Hippocampal formation (tissue), 2 donors: ENCODE measurements at regions not wholly inside any gene's neighbourhood (a gene's known extent, or its start where the extent isn't known, plus 50 kb on each side); places are given as distances from the start of the nearest gene placed in this dataset.

Experiments
- DNase-seq, 2 donors: peaks; one replicate each; lab custom pipeline; 2025; lab: John Stamatoyannopoulos, UW

DNA sequence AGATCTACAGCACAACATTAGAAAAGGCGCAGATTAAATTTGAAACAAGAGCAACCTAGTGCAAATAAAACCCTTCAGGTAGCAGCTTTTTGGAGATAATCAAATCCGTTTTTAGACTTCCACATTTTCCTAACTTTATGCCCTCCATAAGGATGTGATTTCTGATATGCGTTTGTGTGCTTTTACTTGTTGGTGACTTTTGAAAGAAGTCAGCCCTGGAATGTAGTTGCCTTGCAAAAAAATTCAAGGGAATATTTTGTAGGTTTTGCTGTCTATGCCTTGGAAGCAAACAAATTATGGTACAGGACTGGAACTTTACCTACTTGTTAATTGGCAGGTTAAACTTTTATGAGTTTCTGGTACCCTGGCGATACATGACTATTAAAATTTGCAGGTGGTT lies 86.7 kb upstream of the HDAC9 start:
- DNase-seq, result no peak

DNA sequence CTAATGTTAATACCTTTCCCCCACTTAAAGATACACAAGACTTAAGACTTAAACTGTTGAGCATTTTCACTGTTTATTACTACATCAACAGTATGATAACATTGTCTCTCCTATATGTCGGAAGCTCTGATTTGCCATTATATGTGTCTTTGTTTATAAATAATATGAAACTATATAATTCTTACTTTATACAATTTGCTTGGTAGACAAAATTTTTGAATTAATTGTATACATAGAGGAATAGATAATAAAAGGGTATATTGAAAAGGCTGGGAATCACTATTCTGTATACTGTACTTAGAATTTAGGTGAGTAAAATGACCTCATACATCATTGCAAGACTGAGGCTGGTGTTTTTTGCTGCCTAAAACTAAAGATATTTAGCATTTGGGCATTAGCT lies 82.1 kb upstream of the HDAC9 start:
- no peak for DNase-seq

DNA sequence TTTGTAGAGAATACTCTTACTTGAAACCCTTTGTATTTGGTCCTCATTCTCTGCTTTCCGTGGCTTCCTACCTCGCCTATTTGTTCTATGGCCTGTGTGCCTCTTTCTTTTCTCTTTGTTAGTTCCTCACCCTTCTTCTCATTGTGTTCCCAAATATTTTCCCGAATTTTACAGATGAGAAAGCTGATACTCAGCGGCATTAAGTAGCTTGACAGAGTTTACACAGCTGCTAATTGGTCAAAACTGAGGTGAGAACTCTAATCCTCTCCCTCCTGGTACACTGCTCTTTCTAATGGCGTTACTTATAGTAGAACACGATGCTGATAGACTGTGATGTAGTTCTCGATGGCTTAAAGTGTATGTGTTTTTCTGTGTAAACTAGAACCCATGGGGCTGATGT lies 80.7 kb upstream of the HDAC9 start:
- DNase-seq, result no peak

DNA sequence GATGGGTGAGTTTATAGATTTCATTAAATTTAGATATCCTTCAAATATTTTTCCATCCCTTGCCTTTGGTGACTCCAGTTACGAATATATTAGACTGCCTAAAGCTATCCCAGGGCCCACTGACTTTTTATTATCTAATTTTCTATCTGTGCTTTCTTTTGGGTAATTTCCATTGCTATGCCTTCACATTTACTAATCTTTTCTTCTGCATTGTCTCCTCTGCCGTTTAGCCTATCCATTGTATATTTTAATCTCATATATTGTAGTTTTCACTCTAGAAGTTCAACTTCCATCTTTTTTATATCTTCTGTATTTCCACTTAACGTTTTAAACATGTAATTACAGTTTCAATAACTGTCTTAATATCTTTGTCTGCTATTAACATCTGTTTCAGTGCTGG lies 78.6 kb upstream of the HDAC9 start:
- no peak for DNase-seq

DNA sequence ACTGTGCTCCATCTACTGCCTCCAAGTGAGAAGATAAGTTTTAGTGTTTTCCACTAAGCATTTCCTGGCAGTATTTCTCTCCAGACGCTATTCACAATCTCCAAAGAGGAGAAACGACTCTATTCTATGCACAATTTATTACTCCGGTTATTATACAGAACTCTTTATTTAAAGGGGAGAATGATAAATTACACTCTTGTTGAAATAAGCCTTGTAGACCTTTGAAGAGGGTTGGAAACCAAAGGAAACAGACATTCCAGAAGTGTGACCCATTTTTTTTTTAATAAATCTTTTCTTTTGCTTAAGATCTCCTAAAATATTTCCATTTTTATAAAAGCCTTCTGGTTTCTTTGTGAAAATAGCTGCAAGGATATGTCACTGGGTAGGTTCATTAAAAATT lies 76.1 kb upstream of the HDAC9 start:
- no peak for DNase-seq

DNA sequence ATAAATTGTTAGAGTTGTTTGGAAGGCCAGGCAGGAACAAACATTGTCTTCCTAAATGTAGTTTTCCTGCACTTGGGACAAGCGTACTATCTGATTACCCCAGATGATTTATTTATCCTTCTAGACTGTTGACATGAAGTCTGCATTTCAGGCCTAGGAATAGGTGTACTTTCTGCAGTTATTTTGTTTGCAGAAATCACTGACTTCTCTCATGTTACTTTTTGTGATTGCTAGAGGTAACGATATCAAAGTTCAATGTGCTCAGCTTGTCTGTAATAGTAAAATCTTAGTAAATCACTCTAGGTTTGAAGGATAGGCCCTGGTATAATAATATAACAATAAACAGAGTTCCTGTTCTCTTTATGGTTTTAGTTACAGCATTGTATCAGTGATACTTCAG lies 75.4 kb upstream of the HDAC9 start:
- DNase-seq, result no peak

DNA sequence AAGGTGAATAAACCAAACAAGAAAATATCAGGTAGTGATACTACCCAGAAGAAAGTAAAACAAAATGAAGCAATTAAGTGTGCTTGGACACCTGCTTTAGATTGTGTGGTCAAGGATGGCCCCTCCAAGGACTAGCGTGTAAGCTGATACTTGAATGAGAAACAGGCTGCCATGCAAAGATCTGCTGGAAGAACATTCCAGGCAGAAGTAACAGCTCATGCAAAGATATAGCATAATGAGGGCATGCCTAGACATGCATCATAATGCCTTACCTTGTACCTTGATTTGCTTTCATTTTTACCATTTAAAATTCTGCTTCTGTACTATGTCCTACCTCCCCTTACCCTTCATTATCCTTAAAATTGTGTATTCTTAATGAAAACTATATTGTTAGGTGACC lies 74.8 kb upstream of the HDAC9 start:
- DNase-seq, result no peak

DNA sequence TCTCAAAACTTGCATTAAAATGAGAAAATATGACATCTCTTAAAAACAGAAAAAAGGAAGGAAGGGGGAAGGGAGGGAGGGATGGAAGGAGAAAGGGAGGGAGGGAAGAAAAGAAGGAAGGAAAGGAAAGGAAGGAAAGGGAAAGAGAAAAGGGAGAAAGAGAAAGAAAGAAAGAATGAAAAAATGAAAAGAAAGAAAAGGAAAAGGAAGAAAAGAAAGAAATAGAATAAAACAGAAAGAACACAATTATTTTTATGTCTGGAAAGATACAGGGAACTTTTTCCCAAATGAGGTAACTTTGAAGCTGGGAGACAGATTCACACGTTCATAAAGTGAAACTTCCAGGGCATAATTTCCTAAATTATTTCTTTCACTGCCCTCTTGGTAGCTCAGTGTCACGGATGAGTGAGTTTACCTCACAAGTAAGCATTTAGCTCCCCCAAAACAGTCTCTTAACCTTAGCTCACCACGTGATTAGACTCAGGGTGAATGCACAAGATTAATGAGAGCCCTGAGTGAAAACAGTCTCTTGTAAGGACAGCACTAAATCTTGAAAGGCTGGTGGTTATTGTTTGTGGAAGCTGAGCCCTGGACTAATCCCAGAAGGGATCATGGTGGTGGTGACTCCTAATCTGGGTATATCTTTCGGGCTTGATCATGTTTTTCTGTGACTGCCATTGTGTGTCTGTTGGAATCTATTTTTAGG lies 74.1 kb upstream of the HDAC9 start:
- no peak for DNase-seq

DNA sequence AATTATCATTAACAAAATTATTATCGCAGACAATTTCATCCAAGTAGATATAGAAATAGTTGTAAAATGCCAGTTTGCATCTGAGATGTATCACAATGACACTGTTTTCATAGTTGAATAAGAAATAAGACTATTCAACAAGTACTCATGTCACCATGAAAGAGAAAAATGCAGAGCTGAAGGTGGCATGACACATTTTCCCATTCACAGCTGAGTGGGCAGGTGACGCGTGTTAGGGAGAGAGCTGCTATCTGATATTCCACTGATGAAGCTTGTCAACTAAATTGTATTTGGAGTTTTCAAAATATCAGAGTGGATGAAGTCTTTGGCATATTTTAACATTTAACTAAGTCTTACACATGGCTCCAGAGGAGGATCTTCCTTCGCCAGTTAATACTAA lies 70.3 kb upstream of the HDAC9 start:
- peak in 1 of 2 donors; percentile 10 for DNase-seq

DNA sequence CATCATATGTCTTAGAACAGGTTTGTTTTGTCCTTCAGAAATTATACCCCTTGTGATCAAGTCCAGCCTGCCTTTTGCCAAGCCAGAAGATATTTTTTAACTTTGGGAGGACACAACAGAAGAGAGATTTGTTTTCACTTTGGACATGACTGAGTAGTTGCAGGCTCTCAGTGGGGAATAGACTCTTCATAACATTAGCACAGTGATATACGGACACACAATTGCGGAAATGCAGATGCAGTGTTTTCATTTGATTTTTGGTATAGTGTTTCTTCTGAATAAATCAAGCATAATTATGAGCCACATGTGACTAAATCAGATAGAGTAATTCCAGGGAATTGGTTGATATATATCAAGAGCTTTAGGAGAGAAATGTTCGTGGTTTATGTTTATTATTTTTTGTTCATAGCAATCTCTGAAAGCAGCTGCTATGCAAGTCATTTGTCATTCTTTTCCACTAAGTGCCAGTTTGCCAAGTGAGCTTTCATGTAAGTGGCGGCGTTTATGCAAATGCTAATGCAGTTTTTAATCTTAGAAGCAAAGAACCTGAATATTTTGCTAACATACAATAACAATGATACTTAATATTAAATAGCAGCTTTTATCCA lies 69.6 kb upstream of the HDAC9 start:
- DNase-seq, result no peak

DNA sequence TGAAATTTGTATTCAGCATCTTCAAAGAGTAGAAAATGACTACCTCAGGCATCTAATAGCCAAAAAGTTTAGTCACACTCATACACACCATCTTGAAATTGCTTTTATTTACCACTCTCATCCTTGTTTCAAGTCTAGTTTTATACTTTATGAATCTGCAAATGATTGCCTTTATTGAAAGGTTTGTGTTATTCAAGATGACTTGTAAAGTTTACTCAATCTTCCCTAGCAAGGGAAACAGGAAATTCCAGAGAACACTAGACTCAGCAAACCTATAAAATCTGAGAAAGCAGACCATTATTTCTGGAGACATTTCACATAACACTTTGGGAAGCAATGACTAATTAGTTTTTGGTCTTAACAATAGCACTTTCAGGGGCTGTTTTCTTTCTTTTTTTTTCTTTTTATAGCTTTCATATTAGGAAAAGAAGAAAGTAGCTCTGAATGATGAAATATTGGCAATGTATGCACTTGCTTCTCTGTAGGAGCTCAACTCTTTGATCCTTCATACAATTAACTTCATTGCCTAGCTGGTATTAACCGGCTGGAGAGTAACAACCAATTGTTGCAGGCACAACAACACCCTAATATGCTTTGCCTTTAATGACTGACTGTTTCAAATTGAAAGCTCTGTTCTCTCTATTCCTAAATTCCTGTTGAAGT lies 68.9 kb upstream of the HDAC9 start:
- no peak for DNase-seq

DNA sequence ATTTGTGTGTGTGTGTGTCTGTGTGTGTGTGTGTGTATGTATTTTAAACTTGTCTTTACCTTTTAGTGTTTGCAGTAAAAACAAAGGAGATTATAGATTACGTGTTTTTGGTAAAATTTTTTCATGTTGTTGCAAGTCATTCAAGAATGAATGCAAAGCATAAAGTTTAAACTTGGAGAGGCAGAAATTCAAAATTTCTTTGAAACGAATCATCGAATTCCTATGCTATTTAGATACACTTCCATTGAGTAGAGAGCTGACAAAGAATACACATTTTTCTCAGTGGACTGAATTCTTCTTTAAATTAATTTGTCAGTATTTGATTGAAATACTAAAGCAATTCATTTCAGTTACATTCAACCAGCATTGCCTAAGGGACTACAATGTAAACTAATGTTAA lies 66.0 kb upstream of the HDAC9 start:
- no peak for DNase-seq

DNA sequence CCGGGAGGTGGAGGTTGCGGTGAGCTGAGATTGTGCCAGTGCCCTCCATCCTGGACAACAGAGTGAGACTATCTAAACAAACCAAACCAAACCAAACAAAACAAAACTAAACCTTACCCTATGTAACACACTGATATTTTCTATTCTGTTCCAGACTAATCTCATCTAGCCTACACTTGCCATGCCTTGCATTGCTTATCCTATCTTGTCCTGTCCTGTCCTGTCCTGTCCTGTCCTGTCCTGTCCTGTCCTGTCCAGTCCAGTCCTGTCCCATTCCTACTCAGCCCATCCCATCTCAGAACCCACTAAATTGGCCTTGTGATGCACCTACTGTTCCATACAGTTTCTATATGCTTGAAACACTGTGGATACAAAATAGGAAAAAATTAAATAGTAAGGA lies 64.7 kb upstream of the HDAC9 start:
- no peak for DNase-seq

DNA sequence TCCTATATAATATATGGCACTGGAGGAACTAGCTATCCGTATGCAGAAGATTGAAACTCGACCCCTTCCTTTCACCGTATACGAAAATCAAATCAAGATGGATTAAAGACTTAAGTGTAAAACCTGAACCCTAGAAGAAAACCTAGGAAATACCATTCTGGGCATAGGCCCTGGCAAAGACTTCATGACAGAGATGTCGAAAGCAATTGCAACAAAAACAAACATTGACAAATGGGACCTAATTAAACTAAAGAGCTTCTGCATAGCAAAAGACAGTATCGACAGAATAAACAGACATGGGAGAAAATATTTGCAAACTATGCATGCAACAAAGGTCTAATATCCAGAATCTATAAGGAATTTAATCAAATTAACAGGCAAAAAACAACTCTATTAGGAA lies 61.4 kb upstream of the HDAC9 start:
- no peak for DNase-seq

DNA sequence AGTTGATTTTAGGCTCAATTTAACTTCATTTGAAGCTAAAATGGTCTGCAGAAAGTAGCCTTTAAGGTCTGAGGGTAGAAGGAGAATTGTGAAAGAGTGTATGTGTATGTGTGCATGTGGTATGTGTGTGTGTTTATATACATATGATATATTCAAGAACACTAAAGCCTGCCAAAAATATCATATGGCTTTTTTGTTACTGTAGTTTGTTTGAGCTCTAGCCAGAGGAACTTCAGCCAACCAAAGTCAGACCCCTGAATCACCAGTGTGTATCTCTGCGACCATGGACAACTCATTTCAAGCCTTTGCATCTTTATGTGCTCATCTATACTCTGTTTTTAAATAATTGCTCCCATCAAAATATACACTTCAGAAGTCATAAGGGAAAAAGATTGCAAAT lies 58.4 kb upstream of the HDAC9 start:
- DNase-seq, result no peak

DNA sequence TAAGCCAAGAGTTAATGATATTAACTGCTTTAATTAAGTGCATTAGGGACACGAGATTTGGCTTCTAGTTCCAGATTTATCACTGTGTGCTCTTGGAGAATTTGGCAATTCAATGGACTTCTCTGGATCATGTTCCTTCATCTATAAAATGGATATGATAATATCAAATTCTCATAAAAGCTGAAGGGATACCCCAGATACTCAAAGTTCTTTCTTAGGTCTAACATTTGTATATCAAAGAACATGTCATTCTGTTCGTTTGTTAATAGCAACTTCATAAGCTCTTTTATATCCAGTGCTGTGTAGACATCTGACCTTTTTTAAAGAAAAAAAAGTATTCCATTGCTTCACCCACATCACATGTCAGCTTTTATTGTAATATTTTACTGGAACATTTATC lies 54.6 kb upstream of the HDAC9 start:
- no peak for DNase-seq

DNA sequence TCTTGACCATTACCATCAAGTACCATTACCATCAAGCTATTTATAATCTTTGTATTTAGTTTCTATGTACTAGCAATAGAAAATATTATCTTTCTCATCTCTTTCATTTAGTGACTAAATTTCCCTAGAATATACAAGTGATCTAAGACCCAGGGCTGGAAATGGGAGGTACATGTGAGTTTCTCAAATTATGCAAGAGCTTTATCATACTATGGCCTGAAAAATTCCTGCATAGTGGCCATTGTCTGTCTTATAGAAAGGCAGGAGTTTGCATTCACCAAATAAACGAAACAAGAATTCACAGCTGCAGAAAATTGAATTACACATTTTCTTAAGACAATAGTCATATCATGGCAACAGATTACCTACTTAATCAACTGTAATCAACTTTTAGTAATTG lies 50.7 kb upstream of the HDAC9 start:
- DNase-seq, result no peak

DNA sequence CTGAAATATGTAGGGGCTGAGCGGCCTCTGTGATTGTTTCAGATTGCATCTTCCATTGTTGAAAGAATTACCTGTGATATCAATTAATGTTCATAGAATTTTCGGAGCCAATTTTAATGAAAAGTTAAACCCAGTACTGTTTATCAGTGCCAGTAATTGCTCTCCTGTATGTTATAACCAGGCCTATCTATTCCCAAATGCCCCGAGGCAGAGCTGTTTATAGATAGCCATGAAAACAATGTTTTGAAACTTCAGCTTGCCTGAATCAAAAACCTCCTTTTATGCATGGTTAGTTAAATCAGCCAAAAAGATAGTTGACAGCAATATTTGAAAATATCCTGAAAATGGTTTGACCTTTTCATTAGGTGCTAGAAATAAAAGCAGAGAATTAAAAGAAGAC lies 50.1 kb upstream of the HDAC9 start:
- DNase-seq, result no peak
